Inflammatory macrophage (primary cell): ENCODE measurements at regions not wholly inside any gene's neighbourhood (a gene's known extent, or its start where the extent isn't known, plus 50 kb on each side); places are given as distances from the start of the nearest gene placed in this dataset.
"Not testable (repeated sequence)": the region's sequence is repeated elsewhere in the genome, so short reads cannot be mapped to it uniquely, and the experiment has no call there.

Source experiments
- DNase-seq, 2 donors: peaks; one replicate each; pipeline ENCODE4 v3.0.0-alpha.2; 2020 to 2022

- DNase-seq: peak; percentile 37 to 46
These were observed 85.4 kb upstream of the OLIG2 start for GRCh38 chr21:32940079-32941014.

GRCh38 chr21:32941263-32941662 is 84.5 kb upstream of the OLIG2 start:
- no peak for DNase-seq

GRCh38 chr21:32946654-32947053 is 79.1 kb upstream of the OLIG2 start:
- DNase-seq: no peak

- DNase-seq: no peak
These were observed 78.0 kb upstream of the OLIG2 start for GRCh38 chr21:32947736-32948135.

- no peak for DNase-seq
These were observed 76.0 kb upstream of the OLIG2 start for GRCh38 chr21:32949701-32950100.

GRCh38 chr21:32951041-32951440 is 74.7 kb upstream of the OLIG2 start:
- DNase-seq: no peak

- no peak for DNase-seq
These were observed 71.4 kb upstream of the OLIG2 start for GRCh38 chr21:32954353-32954752.

- no peak for DNase-seq
These were observed 70.2 kb upstream of the OLIG2 start for GRCh38 chr21:32955311-32956060.

- DNase-seq: no peak
These were observed 69.6 kb upstream of the OLIG2 start for GRCh38 chr21:32956061-32956656.

GRCh38 chr21:32957545-32957944 is 68.2 kb upstream of the OLIG2 start:
- no peak for DNase-seq

GRCh38 chr21:32958288-32959002 is 67.3 kb upstream of the OLIG2 start:
- no peak for DNase-seq

GRCh38 chr21:32962268-32962667 is 63.5 kb upstream of the OLIG2 start:
- no peak for DNase-seq

GRCh38 chr21:32965129-32965680 is 60.5 kb upstream of the OLIG2 start:
- DNase-seq: no peak

GRCh38 chr21:32966120-32966519 is 59.6 kb upstream of the OLIG2 start:
- no peak for DNase-seq

- not testable (repeated sequence) for DNase-seq
These were observed 57.6 kb upstream of the OLIG2 start for GRCh38 chr21:32968103-32968502.

GRCh38 chr21:32974653-32975052 is 51.1 kb upstream of the OLIG2 start:
- no peak for DNase-seq

- DNase-seq: peak; percentile 33 to 60
These were observed 49.8 kb upstream of the OLIG2 start for GRCh38 chr21:32975811-32976431.
